Retinal pigment epithelial cell (primary cell): ENCODE measurements at regions not wholly inside any gene's neighbourhood (a gene's known extent, or its start where the extent isn't known, plus 50 kb on each side); places are given as distances from the start of the nearest gene placed in this dataset.

ENCODE experiments used
- DNase-seq: peaks from one replicate; pipeline ENCODE4 v3.0.0-alpha.2; 2010; ENCODE audit warnings: low read depth
- H3K4me3 ChIP-seq: 2 replicates; pipeline ENCODE4 v1.5.1; 2011; ENCODE audit warnings: mild to moderate bottlenecking, low read length, control low read depth, moderate library complexity
- TF ChIP-seq, protein P1 (sequence below): conservative IDR thresholded peaks from 2 replicates; pipeline ENCODE4 v1.5.1; 2011; ENCODE audit warnings: low read depth, low read length, control low read depth, inconsistent platforms

- TF ChIP-seq, protein P1, sequence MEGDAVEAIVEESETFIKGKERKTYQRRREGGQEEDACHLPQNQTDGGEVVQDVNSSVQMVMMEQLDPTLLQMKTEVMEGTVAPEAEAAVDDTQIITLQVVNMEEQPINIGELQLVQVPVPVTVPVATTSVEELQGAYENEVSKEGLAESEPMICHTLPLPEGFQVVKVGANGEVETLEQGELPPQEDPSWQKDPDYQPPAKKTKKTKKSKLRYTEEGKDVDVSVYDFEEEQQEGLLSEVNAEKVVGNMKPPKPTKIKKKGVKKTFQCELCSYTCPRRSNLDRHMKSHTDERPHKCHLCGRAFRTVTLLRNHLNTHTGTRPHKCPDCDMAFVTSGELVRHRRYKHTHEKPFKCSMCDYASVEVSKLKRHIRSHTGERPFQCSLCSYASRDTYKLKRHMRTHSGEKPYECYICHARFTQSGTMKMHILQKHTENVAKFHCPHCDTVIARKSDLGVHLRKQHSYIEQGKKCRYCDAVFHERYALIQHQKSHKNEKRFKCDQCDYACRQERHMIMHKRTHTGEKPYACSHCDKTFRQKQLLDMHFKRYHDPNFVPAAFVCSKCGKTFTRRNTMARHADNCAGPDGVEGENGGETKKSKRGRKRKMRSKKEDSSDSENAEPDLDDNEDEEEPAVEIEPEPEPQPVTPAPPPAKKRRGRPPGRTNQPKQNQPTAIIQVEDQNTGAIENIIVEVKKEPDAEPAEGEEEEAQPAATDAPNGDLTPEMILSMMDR, result no peak
- DNase-seq, result no peak
- H3K4me3 ChIP-seq, result no peak overlapping the region
Observed at GRCh38 chr22:49063545-49063890, 764.2 kb downstream of the BRD1 start.

GRCh38 chr22:49062802-49063544 is 764.7 kb downstream of the BRD1 start:
- TF ChIP-seq, protein P1, result no peak
- no peak overlapping the region for H3K4me3 ChIP-seq
- no peak for DNase-seq

DNA sequence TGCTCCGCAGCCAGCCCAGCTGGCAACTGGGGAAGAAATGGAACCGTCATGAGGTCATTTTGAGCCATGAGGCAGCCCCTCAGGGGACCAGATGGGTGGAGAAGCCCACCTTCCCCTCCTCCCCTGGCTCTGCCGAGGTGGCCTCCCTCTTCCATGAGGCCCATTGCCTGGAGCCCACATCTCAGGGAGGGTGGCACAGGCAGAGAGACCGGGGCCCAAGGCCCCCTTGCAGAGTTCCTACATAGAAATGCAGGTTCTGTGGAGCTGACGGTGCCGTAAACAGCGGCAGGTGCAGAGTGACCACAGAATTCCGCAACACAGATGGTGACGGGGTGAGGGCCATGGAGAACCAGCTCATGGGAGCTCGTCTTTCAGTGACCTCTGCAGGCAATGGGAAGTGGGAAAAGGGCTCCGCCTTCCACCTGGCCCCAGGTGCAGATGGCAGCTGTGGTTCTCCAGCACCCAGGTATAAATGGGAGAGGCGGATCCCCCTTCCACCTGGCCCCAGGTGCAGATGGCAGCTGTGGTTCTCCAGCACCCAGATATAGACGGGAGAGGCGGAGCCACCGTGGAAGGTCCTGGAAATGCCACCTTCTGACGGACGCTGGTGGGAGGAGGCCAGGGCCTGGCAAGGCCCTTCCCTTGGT is 765.4 kb downstream of the BRD1 start:
- TF ChIP-seq, protein P1, result no peak
- no peak overlapping the region for H3K4me3 ChIP-seq
- no peak for DNase-seq

- DNase-seq, result no peak
- H3K4me3 ChIP-seq, result no peak overlapping the region
- TF ChIP-seq, protein P1, result no peak
Observed at GRCh38 chr22:49057910-49058309, 769.8 kb downstream of the BRD1 start.

DNA sequence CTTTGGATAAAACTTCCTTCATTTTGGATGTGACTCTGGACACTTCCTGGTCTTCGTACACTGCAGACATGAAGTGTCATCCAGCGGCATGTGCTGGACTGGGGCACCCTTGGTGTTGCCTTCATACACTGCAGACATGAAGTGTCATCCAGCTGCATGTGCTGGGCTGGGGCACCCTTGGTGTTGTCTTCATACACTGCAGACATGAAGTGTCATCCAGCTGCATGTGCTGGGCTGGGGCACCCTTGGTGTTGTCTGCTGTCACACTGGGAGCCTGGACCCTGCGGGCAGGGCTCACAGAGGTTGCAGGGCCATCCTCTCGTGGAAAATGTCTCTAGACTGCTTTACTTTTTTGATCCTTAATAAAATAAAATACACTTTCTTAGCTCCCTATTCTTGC is 771.4 kb downstream of the BRD1 start:
- no peak for DNase-seq
- H3K4me3 ChIP-seq, result no peak overlapping the region
- TF ChIP-seq, protein P1, result no peak

DNA sequence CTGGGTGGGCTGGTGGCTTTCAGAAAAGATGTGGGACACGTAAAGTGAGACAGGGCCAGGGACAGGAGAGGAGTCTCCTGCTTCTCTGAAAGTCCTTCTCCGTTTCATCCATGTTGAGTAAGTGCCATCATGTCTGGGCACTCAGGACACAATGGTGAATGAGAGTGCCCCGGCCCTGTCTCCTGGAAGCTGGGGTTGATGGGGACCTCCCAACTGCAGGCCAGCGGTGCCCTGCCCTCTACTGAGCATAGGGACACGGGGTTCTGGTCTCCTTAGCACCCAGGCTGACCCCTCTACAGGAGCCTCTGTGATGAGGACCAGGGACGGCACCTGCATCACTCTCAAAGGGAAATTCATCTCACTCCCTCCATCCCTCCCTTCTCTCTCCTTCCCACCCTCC is 772.3 kb downstream of the BRD1 start:
- DNase-seq, result no peak
- H3K4me3 ChIP-seq, result no peak overlapping the region
- TF ChIP-seq, protein P1, result no peak

DNA sequence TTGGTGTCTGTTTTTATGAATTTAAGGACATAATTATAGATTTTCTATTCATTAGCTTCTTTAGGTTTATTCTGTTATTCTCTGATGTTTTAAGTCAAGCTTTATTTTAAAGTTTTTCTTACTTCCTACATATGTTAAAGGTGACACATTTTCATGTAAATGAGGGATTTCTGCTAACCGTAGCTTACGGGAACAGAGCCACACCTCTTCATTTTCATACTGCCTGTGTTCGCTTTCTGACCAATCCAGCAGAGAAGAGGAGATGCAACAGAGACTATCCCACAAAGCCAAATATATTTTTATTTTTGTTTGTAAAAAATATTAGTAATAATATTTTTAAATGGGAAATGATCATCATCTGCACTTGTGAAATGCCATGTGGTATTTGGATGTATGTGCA is 774.1 kb downstream of the BRD1 start:
- TF ChIP-seq, protein P1, result no peak
- no peak overlapping the region for H3K4me3 ChIP-seq
- DNase-seq, result no peak
